Adrenal gland (tissue), 9 donors: ENCODE measurements at regions not wholly inside any gene's neighbourhood (a gene's known extent, or its start where the extent isn't known, plus 50 kb on each side); places are given as distances from the start of the nearest gene placed in this dataset.

Source experiments
- DNase-seq, 7 donors: peaks; one replicate each; pipeline ENCODE4 v3.0.0-alpha.2; 2019 to 2020
- H3K27ac ChIP-seq, 5 donors: fragments of 200-600 bp; sonication (generic) in 4 of 5; 1 replicate in 3 of 5; 2 replicates in 2 of 5; pipeline versions ENCODE4 v1.5.1 to v1.8.0; 2016 to 2020; ENCODE audit warnings: mild to moderate bottlenecking in 1 of 5
- H3K27me3 ChIP-seq: fragments of 200-600 bp; 2 replicates; pipeline ENCODE4 v1.8.0; 2021
- H3K36me3 ChIP-seq, 2 donors: fragments of 200-600 bp; replicated peaks in 1 of 2; 1 replicate in 1 of 2; 2 replicates in 1 of 2; pipeline versions ENCODE4 v1.5.1 to v1.8.0; 2018 to 2022
- H3K4me1 ChIP-seq, 2 donors: fragments of 200-600 bp; replicated peaks in 1 of 2; 1 replicate in 1 of 2; 2 replicates in 1 of 2; pipeline versions ENCODE4 v1.5.1 to v1.8.0; 2018 to 2021
- H3K4me3 ChIP-seq, 4 donors: fragments of 200-600 bp; sonication (generic) in 3 of 4; one replicate each; pipeline ENCODE4 v1.5.1; 2016 to 2018
- H3K9me3 ChIP-seq, 3 donors: fragments of 200-600 bp; sonication (generic) in 1 of 3; replicated peaks in 1 of 3; 1 replicate in 2 of 3; 2 replicates in 1 of 3; pipeline versions ENCODE4 v1.5.1 to v1.8.0; 2016 to 2021
- CTCF ChIP-seq, 6 experiments: fragments of 450-650 bp in 4 of 6; fragments of 200-600 bp in 2 of 6; sonication (generic) in 1 of 6; IDR thresholded peaks; 1 replicate in 5 of 6; 2 replicates in 1 of 6; pipeline versions ENCODE4 v1.5.1 to v1.8.0; 2016 to 2021; ENCODE audit warnings: antibody characterized with exemption in 6 of 6, mild to moderate bottlenecking in 2 of 6, moderate library complexity in 1 of 6
- POLR2A ChIP-seq, 2 donors: fragments of 450-650 bp; IDR thresholded peaks; one replicate each; pipeline ENCODE4 v1.6.1; 2017; ENCODE audit warnings: antibody characterized with exemption in 2 of 2, mild to moderate bottlenecking in 2 of 2, moderate library complexity in 1 of 2
- WGBS, 4 donors: extraction: QIAGEN DNeasy Blood & Tissue Kit in 2 of 4; methylation state at CpG; one replicate each; pipeline versions ENCODE4 v1.1.5 to v1.1.7; 2013 to 2017; 5-methylcytosine and 5-hydroxymethylcytosine counted together
- intact Hi-C, 2 donors: fragments of 100-400 bp; cut with DNase I; formaldehyde crosslinking; loops; one replicate each; pipeline versions ENCODE4 v1.14.1 to v1.15.0; 2022 to 2023
- donor health status: healthy with polysubstance abuse.
- donor health status: Bipolar disorder and iron deficiency.
- donor health status: DM: yes; HTN: yes; CAD: no.
- donor health status: DM: no; HTN: no; CAD: no.
- donor health status: DM: no; HTN: no; CAD: no.

- Histone ChIP-seq H3K4me3 (no peak overlapping the region), H3K27ac (no peak overlapping the region), H3K9me3 (no peaks in the 10 kb centered on the region), H3K36me3 (no peaks in the 10 kb centered on the region), H3K27me3 (no peaks in the 10 kb centered on the region), H3K4me1 (peaks cover 1 to 8% of the 10 kb centered on the region in 2 donors)
- TF ChIP-seq POLR2A (IDR thresholded peaks at IDR 0.05) (no peak), CTCF (IDR thresholded peaks at IDR 0.05) (no peak)
- 83 to 98% (median 96%) methylated on average over 7 of the region's 7 CpGs for WGBS, 4 donors
- intact Hi-C loops = no loop called here
- DNase-seq = no peak
These were observed 147.7 kb upstream of the GATA6 start for GRCh38 chr18:22021701-22022100.

- WGBS, 4 donors = 64 to 76% (median 67%) methylated on average over 3 of the region's 3 CpGs
- intact Hi-C loops = no loop called here
These were observed 144.5 kb upstream of the GATA6 start for GRCh38 chr18:22024924-22025323.

GRCh38 chr18:22026362-22026761, 143.0 kb upstream of the GATA6 start:
- peak overlapping the region in 3 of 5 donors; percentile 48 to 79 (median 63) for H3K27ac ChIP-seq
- peak; percentile 76 to 89 (median 82) for DNase-seq
- H3K36me3 ChIP-seq = no peaks in the 10 kb centered on the region
- H3K9me3 ChIP-seq = no peaks in the 10 kb centered on the region
- 25 to 59% (median 40%) methylated on average over 9 of the region's 9 CpGs for WGBS, 4 donors
- intact Hi-C loops = no loop called here
- H3K27me3 ChIP-seq = no peaks in the 10 kb centered on the region
- H3K4me1 ChIP-seq = peaks cover 7 to 12% of the 10 kb centered on the region in 2 donors
- TF ChIP-seq CTCF (IDR thresholded peaks at IDR 0.05) (no peak), POLR2A (IDR thresholded peaks at IDR 0.05) (no peak)
- no peak overlapping the region for H3K4me3 ChIP-seq

More at GRCh38 chr18:22024924-22025323, 144.5 kb upstream of the GATA6 start:
- Histone ChIP-seq H3K4me1 (peaks cover 7 to 12% of the 10 kb centered on the region in 2 donors), H3K36me3 (no peaks in the 10 kb centered on the region), H3K4me3 (no peak overlapping the region), H3K9me3 (no peaks in the 10 kb centered on the region), H3K27ac (no peak overlapping the region), H3K27me3 (no peaks in the 10 kb centered on the region)
- DNase-seq = peak in 2 of 7 donors; percentile 14 to 22
- TF ChIP-seq POLR2A (IDR thresholded peaks at IDR 0.05) (no peak), CTCF (IDR thresholded peaks at IDR 0.05) (no peak)

GRCh38 chr18:22026889-22027288, 142.5 kb upstream of the GATA6 start:
- DNase-seq = no peak
- intact Hi-C loops = no loop called here

More at GRCh38 chr18:22026889-22027288, 142.5 kb upstream of the GATA6 start:
- Histone ChIP-seq H3K9me3 (no peaks in the 10 kb centered on the region), H3K36me3 (no peaks in the 10 kb centered on the region), H3K4me3 (no peak overlapping the region), H3K4me1 (peaks cover 7 to 12% of the 10 kb centered on the region in 2 donors), H3K27ac (peak overlapping the region in 3 of 5 donors; percentile 48 to 79 (median 63)), H3K27me3 (no peaks in the 10 kb centered on the region)
- WGBS, 4 donors = 29 to 47% (median 43%) methylated on average over 3 to 6 of the region's 6 CpGs
- TF ChIP-seq CTCF (IDR thresholded peaks at IDR 0.05) (no peak), POLR2A (IDR thresholded peaks at IDR 0.05) (no peak)
